HG03280 (cell line): ENCODE measurements at regions not wholly inside any gene's neighbourhood (a gene's known extent, or its start where the extent isn't known, plus 50 kb on each side); places are given as distances from the start of the nearest gene placed in this dataset.

Experiments
- ATAC-seq: cut with Tn5 transposase; IDR thresholded peaks from one replicate; pipeline ENCODE4 v1.9.1; 2021; ENCODE audit warnings: mild to moderate bottlenecking, moderate library complexity; ENCODE audit not compliant: unreplicated experiment

DNA sequence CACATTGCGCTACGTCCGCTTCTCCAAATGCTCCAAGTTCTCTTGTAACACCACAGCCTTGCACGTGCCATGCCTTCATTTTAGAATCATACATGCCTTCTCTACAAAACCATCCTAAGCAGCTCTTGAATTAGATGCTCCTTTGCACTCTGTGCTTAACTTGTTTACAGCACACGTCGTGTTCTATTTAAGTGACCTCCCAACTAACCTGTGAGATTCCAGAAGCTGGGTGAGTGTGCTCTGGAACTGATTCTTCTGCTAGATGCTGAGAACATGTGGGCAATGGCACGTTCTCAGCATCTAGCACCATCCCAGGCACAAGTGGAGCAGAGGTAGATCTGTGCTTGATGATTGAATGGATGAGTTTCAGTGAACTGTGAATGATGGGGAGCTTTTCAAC lies 100.0 kb upstream of the NEDD9 start:
- ATAC-seq, result no peak

DNA sequence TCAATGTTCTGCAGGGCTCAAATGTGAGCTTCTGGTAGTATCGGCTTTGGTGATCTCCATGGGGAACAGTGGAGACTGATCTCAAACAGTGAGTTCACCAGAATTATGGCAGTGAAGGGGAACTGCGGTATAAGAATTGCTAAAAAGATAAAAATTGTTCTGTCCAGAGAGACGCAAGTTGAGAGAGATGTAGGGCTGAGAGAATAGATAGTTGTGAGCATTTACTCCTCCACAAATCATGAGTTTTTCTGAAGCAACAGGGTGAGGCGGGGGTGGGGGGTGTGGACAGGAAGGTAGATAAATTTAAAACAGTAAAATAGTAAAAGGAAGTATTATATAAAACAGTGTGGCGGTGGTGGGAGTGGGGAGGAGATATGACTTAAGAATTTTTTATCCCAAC lies 98.6 kb upstream of the NEDD9 start:
- no peak for ATAC-seq

DNA sequence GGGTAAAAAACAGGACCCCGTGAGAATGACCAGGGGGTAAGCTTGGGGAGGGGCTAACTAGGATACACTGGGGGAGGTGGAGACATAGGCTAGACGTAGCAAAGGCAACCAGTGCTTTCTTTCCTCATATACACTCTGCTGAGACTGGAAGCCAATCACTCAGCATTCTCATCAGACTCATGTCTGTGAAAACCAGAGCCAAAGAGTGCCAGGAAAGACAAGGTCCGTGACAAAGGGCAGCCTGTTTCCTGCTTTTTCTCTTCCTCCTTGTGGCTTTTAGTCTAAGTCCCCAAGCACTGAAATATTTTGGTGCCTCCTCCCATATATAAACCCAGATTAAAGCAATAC lies 97.9 kb upstream of the NEDD9 start:
- no peak for ATAC-seq

DNA sequence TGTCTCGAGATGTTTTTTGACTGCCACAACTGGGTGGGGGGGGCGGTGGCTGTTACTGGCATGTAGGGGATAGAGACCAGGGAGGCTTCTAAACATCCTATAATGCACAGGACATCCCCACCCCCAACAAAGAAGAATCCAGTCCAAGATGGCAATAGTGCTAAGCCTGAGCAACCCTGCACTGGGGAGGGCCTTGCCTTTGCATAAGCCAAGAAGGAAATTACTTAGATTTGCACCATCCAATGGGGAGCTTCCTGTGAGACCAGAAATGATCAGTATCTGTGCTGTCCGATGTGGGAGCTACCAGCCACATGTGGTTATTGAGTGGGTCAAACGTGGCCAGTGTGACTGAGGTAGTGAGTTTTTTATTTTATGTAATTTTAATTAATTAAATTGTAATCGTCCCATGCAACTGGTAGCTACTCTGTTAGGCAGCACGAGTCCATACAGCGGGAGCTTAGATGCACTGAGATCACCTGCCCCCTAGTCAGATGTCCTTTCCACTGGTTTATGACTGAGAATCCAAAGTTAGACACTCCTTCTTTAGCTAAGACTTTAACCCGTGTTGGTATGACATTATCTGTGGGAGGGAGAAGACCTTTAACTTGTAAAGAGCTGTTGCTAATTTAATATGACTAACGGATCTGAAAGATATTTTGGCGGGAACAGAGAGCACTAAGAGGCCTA lies 97.4 kb upstream of the NEDD9 start:
- ATAC-seq, result no peak

DNA sequence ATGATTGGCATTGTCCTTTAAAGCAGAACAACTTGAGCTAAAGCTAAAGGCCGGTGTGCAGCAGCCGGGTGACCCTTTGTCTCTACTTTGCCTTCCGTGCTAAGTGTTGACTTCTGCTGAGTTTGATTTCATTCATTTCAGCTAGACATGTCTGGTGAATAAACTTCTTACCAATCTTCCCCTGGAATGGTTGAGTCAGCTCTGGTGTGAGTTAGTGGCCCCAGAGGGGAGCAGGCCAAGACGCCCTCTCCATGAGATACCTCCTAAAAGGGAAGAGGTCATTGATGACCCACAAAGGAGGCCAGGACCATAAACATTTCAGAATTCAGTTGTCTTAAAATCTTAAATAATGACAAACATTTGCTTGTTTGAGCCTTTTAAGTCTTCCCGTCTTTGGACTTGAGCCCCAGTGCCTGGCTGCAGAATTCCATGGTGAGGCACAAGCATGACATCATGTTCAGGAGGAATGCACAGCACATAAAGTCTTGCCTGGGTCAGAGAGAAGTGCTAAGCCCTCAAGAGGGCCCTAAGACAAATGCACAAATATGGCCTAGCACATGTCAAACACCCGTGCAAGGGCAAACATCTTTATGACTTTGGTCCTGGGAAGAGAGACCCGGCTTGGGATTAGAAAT lies 96.3 kb upstream of the NEDD9 start:
- ATAC-seq, result no peak

DNA sequence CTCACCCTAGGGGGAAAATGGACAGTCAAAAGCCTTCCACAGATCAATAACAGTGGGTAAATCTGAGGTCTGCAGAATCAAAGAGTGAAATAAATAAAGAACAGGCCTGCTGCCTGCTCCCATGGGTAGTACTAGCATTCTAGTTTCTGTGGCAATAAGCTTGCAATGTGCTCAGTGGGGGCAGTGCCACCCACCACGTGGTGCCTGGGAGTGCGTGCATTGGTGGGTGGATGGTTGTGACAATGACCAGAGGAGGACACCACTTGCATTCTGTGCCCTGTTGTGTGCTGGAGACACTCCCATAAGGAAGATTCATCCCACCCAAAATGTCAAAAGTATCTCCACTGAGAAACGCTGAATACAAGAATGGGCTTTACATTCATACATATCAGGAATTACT lies 95.5 kb upstream of the NEDD9 start:
- no peak for ATAC-seq

DNA sequence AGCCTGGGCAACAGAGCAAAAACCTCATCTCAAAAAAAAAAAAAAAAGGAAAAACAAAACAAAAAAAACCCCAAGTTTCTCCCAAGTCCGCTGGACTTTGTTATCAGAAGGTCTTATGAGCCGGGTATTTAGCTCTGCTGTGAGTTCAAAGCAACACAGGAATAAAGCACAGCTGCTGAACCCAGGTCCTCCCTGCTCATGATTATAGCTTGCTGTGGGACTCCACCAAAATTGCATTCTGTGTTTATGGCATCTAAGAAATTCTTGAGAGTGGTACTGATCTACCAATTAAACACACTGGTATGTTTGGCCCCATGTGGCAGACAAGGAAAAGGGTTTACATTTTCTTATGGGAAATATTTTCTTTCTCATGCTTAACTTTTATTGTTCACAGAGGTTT lies 93.6 kb upstream of the NEDD9 start:
- ATAC-seq, result no peak

DNA sequence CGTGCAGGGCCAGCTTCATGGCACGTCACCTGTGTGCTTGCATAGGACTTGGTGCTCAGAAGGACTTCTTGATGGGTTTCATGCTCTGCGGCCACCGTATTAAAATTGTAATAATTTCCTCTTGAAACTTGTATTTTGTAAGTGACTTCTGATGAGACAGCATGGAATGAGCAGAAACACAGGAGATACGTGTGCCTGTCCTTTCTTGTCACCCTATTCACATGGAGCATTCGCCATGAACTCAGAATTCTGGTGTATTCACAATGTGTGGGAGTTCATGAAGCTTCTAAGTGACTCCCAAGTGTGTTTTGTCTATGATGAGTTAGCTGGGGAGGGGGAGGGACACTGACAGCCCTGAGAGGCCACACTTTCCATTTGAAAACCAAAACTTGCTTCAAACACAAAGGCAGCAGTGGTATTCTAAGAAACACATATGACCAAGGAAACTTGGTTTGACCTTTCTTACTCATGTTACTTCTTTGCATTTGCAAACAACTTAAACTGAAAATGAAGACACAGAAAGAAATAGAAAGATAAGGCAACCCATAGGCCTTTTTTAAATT lies 92.1 kb upstream of the NEDD9 start:
- peak; percentile 84 for ATAC-seq

DNA sequence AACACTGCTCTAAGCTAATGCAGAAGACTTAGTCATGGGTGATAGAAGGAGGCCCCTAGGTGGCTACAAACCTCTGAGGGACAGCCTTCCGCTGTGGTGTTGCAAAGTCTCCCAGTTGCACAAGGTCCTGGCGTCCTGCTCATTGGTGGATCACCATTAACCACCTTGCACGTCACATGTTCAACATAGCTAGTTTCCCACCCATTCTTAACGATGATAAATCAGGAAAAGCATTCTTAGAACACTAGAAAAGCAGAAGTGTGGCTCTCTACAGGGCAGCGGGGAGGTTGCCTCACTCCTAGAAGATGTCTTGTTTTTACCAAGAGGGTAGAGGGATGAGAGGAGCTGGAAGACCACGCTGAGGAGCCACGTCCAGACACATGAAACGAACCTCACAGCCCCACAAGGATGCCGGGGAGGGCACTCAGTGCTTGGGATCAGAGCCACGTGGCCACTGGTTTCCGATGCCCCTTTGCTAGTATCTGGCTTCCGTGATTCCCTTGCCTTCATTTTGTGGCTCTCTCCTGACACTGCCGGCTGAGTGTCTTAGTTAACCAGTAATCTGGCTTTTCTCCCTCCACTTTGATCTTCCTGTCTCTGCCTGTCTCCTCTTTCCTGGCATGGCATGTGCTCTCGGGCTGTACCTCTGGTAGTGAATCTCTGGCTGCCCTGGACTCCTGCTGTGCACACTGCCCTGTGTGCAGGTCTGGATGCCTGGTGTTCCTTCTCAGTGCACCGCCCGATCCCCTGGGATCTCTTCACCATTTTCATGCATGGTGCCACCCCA lies 91.4 kb upstream of the NEDD9 start:
- peak; percentile 65 for ATAC-seq

DNA sequence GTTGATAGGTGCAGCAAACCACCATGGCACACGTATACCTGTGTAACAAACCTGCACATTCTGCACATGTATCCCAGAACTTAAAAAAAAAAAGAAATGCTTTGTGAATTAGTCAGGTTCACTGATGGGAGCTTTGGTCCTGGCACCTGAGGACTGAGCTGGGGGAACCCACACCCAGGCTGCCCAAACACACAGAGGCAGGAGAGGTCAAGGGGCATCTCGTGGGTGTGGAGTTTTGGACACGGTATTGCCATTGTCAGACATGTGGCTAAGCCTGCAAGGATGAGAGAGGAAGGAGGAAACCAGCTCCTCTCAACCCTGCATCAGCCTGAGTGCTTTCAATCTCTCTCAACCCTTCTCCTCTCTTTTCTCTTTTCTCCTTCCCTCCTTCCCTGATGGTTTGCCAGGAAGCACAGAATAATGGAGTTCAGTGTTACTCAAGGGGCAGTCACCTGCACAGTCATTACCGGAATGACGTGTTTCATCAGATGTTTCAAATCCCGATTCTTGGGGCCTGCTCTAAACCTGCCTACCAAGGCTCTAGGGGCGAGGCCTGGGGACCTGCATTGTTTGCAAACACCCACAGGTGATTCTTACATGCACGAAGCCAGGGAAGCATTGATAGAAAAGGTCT lies 89.9 kb upstream of the NEDD9 start:
- ATAC-seq, result no peak

DNA sequence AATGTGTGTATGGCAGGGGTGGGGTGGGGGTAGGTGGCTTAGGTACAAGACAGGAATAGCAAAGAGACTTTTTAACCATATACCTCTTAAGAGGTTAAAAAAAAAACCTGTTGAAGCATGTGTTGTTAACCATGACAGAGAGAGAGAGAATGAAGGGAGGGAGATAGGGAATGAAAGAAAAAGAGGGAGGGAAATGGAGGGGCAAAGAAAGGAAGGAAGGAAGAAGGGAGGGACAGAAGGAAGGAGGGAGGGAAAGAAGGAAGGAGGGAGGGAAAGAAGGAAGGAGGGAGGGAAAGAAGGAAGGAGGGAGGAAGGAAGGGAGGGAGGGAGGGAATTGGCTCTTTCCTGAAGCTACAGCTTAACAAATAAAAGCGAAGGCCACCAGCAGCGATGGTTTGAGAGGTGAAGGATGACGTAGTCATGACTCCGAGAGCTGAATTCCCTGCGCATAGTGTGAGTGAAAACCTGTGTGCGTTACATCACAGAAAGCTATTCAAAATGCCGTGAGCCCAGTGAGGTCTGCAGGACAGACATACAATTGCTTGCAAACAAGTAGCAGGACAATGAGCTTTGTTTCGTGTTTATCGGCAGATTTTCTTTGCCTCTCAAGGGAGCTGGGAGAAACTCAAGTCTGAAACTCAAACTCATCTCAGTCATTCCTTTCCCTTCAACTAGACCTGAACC lies 88.6 kb upstream of the NEDD9 start:
- ATAC-seq, result no peak

DNA sequence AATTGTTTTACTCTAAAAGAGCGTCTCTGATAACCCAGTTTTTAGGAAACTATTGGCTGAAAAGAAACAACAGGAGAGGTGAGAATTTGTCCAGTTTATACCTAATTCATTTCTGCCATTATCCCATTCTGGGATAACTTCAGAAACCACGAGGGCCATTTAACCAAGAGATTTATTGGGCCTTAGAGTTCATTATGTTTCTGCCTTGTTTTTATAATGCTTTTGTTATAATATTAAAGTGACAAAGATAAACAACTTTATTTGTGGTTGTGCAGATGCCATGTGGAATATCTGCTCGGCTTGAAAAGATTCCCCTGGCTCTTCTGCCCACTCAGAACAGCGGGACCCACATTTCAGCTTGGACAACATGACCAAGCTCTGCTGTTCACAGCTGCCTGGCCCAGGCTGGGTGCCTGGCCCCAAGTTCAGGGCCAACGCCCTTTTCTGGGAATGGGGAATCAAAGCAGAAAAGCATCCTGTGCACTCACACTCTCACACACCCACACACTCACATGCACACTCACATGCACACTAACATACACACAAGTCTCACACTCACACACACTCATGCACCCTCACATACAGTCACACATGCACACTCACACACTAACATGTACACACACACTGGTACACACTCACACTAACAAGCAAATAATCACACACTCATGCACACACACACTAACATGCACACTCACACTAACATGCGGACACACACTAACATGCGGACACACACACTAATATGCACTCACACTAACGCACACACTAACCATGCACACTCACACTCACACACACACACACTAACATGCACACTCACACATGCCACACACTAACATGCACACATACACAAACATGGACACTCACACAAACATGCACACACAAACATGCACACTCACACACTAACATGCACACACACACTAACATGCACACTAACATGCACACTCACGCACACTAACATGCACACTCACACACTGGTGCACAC lies 86.7 kb upstream of the NEDD9 start:
- no peak for ATAC-seq

DNA sequence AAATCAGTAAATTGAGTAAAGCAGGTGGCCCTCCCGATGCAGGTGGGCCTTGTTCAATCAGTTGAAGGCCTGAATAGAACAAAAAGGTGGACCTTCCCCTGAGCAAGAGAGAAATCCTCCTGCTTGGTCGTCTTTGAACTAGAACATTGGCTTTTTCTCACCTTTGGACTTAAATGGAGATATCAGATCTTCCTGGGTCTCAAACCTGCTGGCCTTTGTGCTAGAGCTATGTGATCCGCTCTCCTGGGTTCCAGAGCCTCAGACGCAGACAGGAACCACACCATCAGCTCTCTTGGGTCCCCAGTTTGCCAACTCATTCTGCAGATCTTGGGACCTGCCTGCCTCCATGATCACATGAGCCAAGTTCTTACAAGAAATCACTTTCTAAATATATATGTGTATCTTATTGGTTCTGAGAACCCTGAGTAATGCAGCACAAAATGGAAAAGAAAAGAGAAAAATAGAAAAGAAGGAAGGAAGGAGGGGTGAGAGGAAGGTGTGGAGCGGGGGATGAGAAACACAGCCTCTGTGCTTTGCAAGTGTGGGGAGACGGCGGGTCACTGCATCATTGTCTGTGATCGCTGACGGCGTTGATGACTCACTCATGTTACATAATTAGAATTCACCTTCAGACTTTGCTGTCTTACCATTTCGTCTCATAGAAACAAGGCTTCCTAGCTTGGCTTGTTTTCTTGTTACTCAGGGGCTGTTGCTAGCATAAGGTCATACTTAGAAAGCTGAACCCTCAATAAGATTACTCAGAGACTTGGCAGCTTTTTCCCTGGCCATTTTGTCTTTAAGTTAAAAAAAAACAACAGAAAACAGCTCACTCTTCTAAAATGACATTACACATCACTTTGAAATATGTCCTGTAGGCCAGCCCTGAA lies 85.7 kb upstream of the NEDD9 start:
- ATAC-seq, result peak; percentile 86

DNA sequence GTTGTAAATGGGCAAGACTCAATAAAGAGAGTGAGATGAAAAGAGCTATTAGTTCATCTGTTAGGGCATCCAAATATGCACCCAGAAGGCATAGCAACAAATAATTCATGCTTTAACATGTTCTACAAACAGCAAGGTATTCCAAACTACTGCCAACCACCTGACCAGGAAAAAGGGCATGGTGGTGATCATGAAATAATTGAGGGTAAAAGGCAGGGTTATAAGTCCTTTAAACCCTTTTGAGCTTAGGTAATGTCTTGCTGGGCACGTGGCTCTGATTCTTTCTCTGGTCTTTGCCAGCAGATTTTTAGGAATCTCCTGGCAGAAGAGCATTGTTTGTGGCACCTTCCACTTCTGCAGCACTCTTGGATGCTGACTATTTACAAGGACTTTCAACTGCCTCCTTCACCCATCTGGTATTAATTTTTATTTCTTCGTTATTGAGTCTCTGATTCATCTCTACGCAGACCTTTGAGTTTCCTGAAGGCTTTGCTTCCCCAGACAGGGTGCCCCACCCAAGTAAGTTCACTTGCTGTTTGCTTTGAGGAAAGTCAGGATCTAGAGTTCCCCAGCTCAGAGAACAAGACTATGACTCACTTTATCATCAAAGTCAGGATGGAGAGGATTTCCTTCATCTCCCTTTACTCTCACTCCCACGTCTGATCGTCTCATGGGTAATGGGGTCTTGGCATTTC lies 83.4 kb upstream of the NEDD9 start:
- no peak for ATAC-seq

DNA sequence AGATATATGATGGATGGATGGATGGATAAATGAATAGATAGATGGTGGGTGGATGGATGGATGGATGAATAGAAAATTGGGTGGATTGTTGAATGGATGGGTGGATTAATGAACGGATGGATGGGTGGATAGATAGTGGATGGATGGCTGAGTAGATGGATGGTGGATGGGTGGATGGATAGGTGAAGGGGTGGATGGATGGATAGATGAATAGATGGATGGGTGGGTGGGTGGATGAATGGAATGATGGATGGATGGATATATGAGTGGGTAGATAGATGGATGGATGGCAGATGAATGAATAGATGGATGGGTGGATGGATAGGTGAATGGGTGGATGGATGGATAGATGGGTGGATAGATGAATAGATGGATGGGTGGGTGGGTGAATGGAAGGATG lies 80.7 kb upstream of the NEDD9 start:
- no peak for ATAC-seq

DNA sequence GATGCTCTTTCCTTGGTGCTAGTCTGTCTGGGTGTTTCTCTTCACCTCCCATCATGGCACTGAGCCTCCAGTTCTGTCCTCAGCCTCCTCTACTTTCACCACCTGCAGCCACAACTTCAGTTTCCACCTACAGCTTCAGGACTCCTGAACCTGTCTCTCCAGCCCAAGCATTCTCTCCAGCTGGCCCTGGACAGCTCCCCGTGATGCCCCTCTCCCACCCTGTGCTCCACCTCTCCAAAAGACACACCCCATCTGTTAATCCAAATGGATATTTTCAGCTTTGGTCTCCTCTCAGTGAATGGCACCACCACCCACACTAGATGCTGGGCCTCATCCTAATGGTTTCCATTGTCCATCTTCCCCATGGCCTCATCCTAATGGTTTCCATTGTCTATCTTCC lies 79.5 kb upstream of the NEDD9 start:
- ATAC-seq, result no peak

DNA sequence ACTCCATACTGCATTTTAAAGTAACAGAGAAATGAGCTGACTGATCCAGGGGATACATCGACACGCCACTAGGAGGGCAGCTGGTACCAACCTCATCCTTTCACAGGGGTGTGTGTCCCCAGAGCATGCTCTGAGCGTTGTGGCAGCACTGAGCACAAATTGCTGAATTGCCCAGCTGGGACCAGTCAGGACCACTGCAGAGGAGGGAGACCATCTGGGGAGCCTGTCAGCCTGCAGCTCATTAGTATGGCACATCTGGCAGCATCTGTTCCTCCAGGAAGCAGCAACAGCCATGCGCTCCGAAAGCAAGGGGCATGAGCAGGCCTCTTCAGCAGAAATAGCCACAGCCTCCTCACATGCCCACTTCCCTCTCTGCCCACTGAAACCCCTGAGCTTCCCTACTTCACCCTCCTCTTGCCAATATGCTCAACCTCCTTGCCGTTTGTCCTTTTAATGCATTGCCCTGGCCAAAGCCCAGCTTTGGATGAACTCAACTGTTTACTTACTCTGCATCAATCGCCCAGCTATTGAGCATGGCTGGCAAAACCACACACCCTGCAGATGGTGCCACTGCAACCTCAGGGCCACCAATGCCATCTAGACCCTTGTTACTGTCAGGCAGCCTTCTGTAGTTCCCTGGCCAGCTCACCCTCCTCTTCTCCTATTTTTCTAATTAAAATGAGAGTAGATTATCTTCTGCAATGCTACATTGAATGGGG lies 77.6 kb upstream of the NEDD9 start:
- no peak for ATAC-seq

DNA sequence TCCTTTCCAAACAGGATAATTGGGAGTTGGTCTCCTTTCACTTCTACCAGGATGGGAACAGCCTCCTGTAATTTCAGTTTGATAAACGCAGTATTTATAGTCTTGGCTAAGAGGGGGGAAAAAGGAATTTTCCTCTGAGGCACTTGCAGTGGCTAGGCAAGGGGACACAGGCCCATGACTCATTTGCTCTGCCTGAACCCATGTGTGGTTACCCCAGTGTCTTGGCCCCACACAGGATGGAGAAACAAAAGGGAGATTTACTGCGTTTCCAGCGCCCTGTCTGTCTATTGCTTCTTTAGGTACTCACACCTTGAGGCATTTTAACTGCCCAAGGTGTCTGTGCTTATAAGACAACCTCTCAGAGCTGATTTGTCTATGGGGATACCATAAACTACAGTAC lies 74.8 kb upstream of the NEDD9 start:
- no peak for ATAC-seq
